ENCODE measurements at regions not wholly inside any gene's neighbourhood (a gene's known extent, or its start where the extent isn't known, plus 50 kb on each side); places are given as distances from the start of the nearest gene placed in this dataset.

- Mint-ChIP-seq H3K4me3 (no peak overlapping the region), H3K27ac (no peak overlapping the region), H3K27me3 (no peaks in the 10 kb centered on the region), H3K9me3 (peaks cover 7% of the 10 kb centered on the region), H3K4me1 (no peaks in the 10 kb centered on the region), H3K36me3 (ENCODE audit: low read depth) (no peaks in the 10 kb centered on the region)
- no peak for DNase-seq
- ATAC-seq, result no peak
These were observed 664.7 kb upstream of the SORCS1 start for GRCh38 chr10:107829161-107829560.

DNA sequence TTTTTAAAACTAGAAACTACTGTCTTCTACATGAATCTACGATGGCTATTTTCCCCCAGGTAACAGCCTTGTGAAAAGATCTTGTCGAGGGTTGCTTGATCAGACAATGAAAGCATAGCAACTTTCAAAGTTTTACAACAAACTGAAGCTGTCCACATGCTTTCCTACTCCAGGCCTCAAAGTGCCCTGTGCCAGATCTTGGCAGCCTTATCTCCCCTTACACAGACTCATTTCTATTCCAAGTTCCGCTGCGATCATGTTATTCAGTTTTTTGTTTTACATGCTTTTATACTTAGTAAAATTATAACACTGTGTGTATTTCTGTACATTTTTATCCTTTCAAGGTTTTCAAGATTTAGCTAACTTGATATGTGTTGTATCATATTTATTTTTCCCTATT is 661.7 kb upstream of the SORCS1 start:
- H3K36me3 Mint-ChIP-seq (ENCODE audit: low read depth), result no peaks in the 10 kb centered on the region
- H3K27me3 Mint-ChIP-seq, result no peaks in the 10 kb centered on the region
- no peaks in the 10 kb centered on the region for H3K9me3 Mint-ChIP-seq
- H3K27ac Mint-ChIP-seq, result no peak overlapping the region
- ATAC-seq (no peak), DNase-seq (no peak)
- H3K4me3 Mint-ChIP-seq, result no peak overlapping the region
- no peaks in the 10 kb centered on the region for H3K4me1 Mint-ChIP-seq

DNA sequence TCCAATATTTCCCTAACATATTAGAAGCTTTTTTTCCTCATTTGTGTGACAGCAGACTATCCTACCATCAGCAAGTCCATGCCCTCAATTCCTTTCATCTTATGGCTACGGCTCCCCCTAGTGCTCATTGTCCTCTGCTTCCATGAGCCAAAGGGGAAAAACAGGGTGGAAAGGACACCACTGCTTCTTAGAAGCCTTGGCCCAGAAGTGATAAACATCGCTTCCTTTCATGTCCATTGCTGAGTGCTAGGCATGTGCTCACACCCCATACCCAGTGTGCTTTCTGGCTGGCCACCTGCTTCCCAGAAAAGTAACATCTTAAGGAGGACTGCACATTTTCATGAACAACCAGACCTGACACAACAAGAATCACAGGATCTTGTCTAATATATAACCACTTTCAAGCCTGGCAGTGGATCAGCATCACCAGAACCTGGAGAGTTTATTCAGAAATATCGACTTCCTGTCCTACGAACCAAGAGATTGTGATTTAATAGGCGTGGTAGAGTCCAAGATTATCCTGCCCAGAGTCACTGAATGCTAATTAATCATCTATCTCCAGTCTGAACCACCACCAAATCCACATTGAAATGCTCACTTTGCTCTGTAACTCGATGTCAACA is 650.5 kb upstream of the SORCS1 start:
- Mint-ChIP-seq H3K9me3 (peaks cover 18% of the 10 kb centered on the region), H3K4me1 (no peaks in the 10 kb centered on the region), H3K36me3 (ENCODE audit: low read depth) (no peaks in the 10 kb centered on the region), H3K27me3 (no peaks in the 10 kb centered on the region), H3K27ac (no peak overlapping the region), H3K4me3 (no peak overlapping the region)
- DNase-seq (peak; percentile 8), ATAC-seq (no peak)

GRCh38 chr10:107813451-107814162 is 649.1 kb upstream of the SORCS1 start:
- Mint-ChIP-seq H3K36me3 (ENCODE audit: low read depth) (no peaks in the 10 kb centered on the region), H3K9me3 (peaks cover 14% of the 10 kb centered on the region), H3K27me3 (no peaks in the 10 kb centered on the region), H3K27ac (no peak overlapping the region), H3K4me3 (no peak overlapping the region), H3K4me1 (no peaks in the 10 kb centered on the region)
- ATAC-seq, result no peak
- no peak for DNase-seq

GRCh38 chr10:107809889-107810288 is 645.4 kb upstream of the SORCS1 start:
- Mint-ChIP-seq H3K36me3 (ENCODE audit: low read depth) (no peaks in the 10 kb centered on the region), H3K27me3 (no peaks in the 10 kb centered on the region), H3K9me3 (peaks cover 10% of the 10 kb centered on the region), H3K4me3 (no peak overlapping the region), H3K4me1 (no peaks in the 10 kb centered on the region), H3K27ac (no peak overlapping the region)
- DNase-seq (no peak), ATAC-seq (no peak)

DNA sequence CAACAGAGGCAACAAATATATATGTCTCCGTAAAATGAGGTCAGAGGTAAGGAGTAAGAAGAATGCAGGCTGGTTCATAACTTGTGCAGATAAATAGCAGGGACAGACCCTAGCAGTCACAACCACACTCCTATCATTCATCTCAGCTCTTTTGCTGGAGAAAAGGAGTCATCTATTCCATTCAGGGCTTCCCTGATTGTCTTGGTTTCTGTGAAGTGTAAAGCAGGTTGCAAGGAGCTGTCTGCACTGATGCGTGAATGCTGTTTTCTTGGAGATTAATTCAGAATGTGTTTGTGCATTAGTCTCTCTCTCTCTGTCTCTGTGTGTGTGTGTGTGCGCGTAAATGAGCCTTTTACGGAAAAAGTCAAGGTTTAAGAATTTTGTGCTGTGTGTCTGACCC is 643.3 kb upstream of the SORCS1 start:
- Mint-ChIP-seq H3K27ac (no peak overlapping the region), H3K9me3 (peaks cover 4% of the 10 kb centered on the region), H3K27me3 (no peaks in the 10 kb centered on the region), H3K4me1 (no peaks in the 10 kb centered on the region), H3K4me3 (no peak overlapping the region), H3K36me3 (ENCODE audit: low read depth) (no peaks in the 10 kb centered on the region)
- ATAC-seq (no peak), DNase-seq (no peak)

DNA sequence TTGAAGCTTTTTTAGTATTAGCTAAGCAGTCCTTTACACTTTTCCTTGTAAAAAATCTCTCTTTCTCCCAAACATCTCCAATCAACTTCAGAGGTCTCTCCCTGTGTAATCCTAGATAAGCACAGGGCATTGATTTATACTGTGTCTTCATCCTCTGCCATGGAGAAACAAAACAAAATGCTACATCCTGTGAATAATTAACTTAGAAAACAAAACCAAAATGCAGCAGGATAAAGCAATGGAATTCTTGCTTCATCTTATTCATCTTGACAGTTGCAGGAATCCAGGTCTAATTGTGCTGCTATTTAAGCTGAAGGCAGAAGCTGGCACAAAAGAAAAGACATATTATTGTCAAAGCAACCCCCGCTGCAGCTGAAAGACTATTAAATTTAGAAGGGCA is 641.5 kb upstream of the SORCS1 start:
- no peaks in the 10 kb centered on the region for H3K4me1 Mint-ChIP-seq
- H3K4me3 Mint-ChIP-seq, result no peak overlapping the region
- H3K36me3 Mint-ChIP-seq (ENCODE audit: low read depth), result no peaks in the 10 kb centered on the region
- no peaks in the 10 kb centered on the region for H3K9me3 Mint-ChIP-seq
- ATAC-seq, result no peak
- no peak overlapping the region for H3K27ac Mint-ChIP-seq
- DNase-seq, result no peak
- no peaks in the 10 kb centered on the region for H3K27me3 Mint-ChIP-seq

DNA sequence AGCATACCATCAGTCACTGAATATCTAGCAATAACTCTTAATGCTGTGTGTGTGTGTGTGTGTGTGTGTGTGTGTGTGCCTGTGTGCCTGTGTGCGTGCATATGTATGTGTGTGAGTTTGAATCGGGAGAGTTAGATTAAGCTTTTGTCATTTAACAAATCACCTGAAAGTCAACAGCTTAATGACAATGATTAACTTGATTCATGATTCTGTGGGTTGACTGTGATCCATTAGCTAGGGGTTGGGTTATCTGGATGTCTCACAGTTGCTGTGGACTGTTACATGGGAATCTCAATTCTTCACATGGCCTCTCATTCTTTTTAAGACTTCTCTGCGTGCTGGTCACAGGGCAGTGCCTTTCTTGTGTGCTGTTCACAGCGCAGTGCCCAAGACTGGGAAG is 639.0 kb upstream of the SORCS1 start:
- Mint-ChIP-seq H3K27ac (no peak overlapping the region), H3K36me3 (ENCODE audit: low read depth) (no peaks in the 10 kb centered on the region), H3K4me1 (no peaks in the 10 kb centered on the region), H3K27me3 (no peaks in the 10 kb centered on the region), H3K4me3 (no peak overlapping the region), H3K9me3 (peaks cover 7% of the 10 kb centered on the region)
- DNase-seq, result no peak
- no peak for ATAC-seq

DNA sequence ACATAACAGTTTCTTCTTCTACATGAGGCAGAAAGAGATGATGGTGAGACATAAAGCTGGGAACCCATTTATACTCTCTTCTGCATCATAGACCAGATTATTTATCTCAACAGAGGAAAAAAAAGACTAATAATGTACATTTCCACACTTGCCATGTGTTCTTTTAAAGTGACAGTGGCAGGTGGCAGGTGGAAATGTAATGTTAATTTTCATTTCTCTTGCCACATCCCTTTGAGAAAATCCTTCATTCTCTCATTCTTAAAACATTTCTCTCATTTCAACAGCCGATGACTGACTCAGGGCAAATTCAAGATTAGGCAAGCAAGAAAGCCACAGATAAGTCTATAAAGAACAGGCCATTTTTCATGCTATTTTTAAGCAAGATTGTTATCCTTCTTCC is 635.6 kb upstream of the SORCS1 start:
- DNase-seq (no peak), ATAC-seq (no peak)
- Mint-ChIP-seq H3K27ac (no peak overlapping the region), H3K4me1 (no peaks in the 10 kb centered on the region), H3K4me3 (no peak overlapping the region), H3K9me3 (peaks cover 9% of the 10 kb centered on the region), H3K27me3 (no peaks in the 10 kb centered on the region), H3K36me3 (ENCODE audit: low read depth) (no peaks in the 10 kb centered on the region)

- DNase-seq, result no peak
- H3K4me3 Mint-ChIP-seq, result no peak overlapping the region
- H3K27me3 Mint-ChIP-seq, result no peaks in the 10 kb centered on the region
- ATAC-seq, result no peak
- no peak overlapping the region for H3K27ac Mint-ChIP-seq
- no peaks in the 10 kb centered on the region for H3K36me3 Mint-ChIP-seq (ENCODE audit: low read depth)
- peaks cover 12% of the 10 kb centered on the region for H3K9me3 Mint-ChIP-seq
- H3K4me1 Mint-ChIP-seq, result no peaks in the 10 kb centered on the region
These were observed 625.8 kb upstream of the SORCS1 start for GRCh38 chr10:107790271-107790670.

DNA sequence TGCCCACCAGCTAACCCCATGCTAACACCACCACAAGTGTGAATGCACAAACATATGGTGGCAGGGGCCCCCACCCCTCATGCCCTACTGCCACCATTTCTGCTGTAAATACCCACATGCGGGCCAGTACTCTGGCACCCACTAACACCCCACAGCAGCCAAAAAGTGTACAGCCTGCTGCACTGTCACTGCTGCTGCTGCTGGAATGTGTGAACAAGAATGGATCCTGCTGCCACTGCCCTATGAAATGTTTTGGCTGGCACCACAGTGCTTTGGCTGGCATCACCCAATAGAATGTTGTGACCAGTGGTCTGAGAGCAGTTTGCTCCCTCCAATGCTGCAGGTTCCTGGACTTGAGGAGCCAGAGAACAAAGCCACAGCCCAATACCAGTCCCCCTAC is 606.6 kb upstream of the SORCS1 start:
- no peaks in the 10 kb centered on the region for H3K27me3 Mint-ChIP-seq
- DNase-seq (no peak), ATAC-seq (no peak)
- no peak overlapping the region for H3K4me3 Mint-ChIP-seq
- H3K4me1 Mint-ChIP-seq, result no peaks in the 10 kb centered on the region
- H3K36me3 Mint-ChIP-seq (ENCODE audit: low read depth), result no peaks in the 10 kb centered on the region
- no peak overlapping the region for H3K27ac Mint-ChIP-seq
- peaks cover 15% of the 10 kb centered on the region for H3K9me3 Mint-ChIP-seq

- H3K27ac Mint-ChIP-seq, result no peak overlapping the region
- no peak overlapping the region for H3K4me3 Mint-ChIP-seq
- ATAC-seq, result no peak
- H3K4me1 Mint-ChIP-seq, result no peaks in the 10 kb centered on the region
- no peaks in the 10 kb centered on the region for H3K36me3 Mint-ChIP-seq (ENCODE audit: low read depth)
- no peaks in the 10 kb centered on the region for H3K27me3 Mint-ChIP-seq
- no peak for DNase-seq
- H3K9me3 Mint-ChIP-seq, result peaks cover 8% of the 10 kb centered on the region
These were observed 602.7 kb upstream of the SORCS1 start for GRCh38 chr10:107767185-107767584.

- Mint-ChIP-seq H3K9me3 (peaks cover 11% of the 10 kb centered on the region), H3K27me3 (no peaks in the 10 kb centered on the region), H3K36me3 (ENCODE audit: low read depth) (no peaks in the 10 kb centered on the region), H3K27ac (no peak overlapping the region), H3K4me3 (no peak overlapping the region), H3K4me1 (no peaks in the 10 kb centered on the region)
- ATAC-seq, result no peak
- no peak for DNase-seq
These were observed 590.3 kb upstream of the SORCS1 start for GRCh38 chr10:107754814-107755213.

DNA sequence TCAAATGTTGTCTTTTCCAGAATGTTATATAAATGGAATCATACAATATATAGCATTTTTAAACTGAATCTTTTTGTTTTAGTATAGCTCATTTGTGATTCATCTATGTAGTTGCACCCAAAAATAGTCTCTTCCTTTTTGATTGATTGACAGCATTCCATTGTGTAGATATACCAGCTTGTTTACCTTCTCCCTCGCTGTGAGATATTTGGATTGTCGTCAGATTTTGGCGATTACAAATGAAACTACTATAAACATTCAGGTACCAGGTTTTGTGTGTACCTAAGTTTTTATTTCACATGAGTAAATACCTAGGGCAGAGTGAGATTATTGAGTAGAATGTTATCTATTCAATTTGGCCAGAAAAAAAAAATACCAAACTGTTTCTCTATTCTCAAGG is 584.7 kb upstream of the SORCS1 start:
- H3K9me3 Mint-ChIP-seq, result peaks cover 32% of the 10 kb centered on the region
- H3K27ac Mint-ChIP-seq, result no peak overlapping the region
- no peak for ATAC-seq
- no peaks in the 10 kb centered on the region for H3K36me3 Mint-ChIP-seq (ENCODE audit: low read depth)
- DNase-seq, result no peak
- H3K4me3 Mint-ChIP-seq, result no peak overlapping the region
- no peaks in the 10 kb centered on the region for H3K4me1 Mint-ChIP-seq
- no peaks in the 10 kb centered on the region for H3K27me3 Mint-ChIP-seq

DNA sequence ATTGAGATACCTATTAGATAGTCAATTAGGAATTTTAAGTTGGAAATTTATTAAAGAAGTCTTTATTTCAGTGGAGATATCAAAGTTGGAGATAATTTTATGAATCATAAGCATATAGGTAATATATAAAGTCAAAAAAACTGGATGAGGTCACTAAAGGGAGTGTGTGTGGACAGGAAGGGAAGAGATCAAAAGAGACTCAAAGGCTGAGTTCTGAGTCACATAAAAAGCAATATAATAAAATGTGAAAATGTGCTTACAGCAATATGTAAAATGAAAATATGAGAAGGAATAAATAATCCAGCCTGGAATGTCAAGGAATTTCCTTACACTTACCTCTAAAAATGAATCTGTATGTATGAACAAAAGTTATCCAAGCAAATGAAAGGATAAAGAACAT is 583.3 kb upstream of the SORCS1 start:
- no peak overlapping the region for H3K27ac Mint-ChIP-seq
- H3K27me3 Mint-ChIP-seq, result no peaks in the 10 kb centered on the region
- peaks cover 32% of the 10 kb centered on the region for H3K9me3 Mint-ChIP-seq
- DNase-seq (no peak), ATAC-seq (no peak)
- H3K4me1 Mint-ChIP-seq, result no peaks in the 10 kb centered on the region
- no peak overlapping the region for H3K4me3 Mint-ChIP-seq
- H3K36me3 Mint-ChIP-seq (ENCODE audit: low read depth), result no peaks in the 10 kb centered on the region

DNA sequence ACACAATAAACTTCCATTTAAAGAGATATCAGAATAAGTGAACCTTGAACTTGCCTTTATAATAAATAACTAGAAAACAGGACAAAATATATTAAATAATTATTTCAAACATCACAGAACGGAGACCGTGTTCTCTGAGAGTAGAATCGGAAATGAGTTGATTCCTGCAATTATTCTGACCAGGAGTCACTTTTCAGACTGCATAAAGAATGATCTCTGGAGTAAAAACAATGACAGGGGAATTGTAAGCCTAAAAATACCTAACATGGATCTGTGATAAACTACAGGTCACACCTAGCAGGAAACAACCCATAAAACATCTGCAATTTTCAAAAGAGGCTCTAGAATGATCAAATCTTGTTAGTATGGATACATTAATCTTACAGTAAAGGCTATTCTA is 577.5 kb upstream of the SORCS1 start:
- ATAC-seq (no peak), DNase-seq (no peak)
- H3K9me3 Mint-ChIP-seq, result peaks cover 36% of the 10 kb centered on the region
- no peaks in the 10 kb centered on the region for H3K36me3 Mint-ChIP-seq (ENCODE audit: low read depth)
- no peaks in the 10 kb centered on the region for H3K4me1 Mint-ChIP-seq
- no peaks in the 10 kb centered on the region for H3K27me3 Mint-ChIP-seq
- H3K4me3 Mint-ChIP-seq, result no peak overlapping the region
- no peak overlapping the region for H3K27ac Mint-ChIP-seq

Measured in activated naive CD8-positive, alpha-beta T cell treated with anti-CD3 and anti-CD28 coated beads, Interleukin-2, amount 50 U/mL, for 24 hours (primary cell).